Stomach (tissue), 8 donors: ENCODE measurements at regions not wholly inside any gene's neighbourhood (a gene's known extent, or its start where the extent isn't known, plus 50 kb on each side); places are given as distances from the start of the nearest gene placed in this dataset.

Experiments
- DNase-seq, 2 donors: peaks; one replicate each; pipeline versions ENCODE4 v3.0.0 to v3.0.0-alpha.2; 2013 to 2019
- H3K27ac ChIP-seq, 5 donors: fragments of 200-600 bp in 4 of 5; sonication (generic) in 4 of 5; one replicate each; pipeline ENCODE4 v1.5.1; 2013 to 2019; ENCODE audit warnings: mild to moderate bottlenecking in 1 of 5, moderate library complexity in 1 of 5
- H3K27me3 ChIP-seq, 3 donors: fragments of 200-600 bp; sonication (generic); one replicate each; pipeline ENCODE4 v1.5.1; 2017 to 2019; ENCODE audit warnings: mixed run types in 1 of 3
- H3K36me3 ChIP-seq, 4 donors: fragments of 200-600 bp; sonication (generic); 1 replicate in 3 of 4; 2 replicates in 1 of 4; pipeline ENCODE4 v1.5.1; 2016 to 2019
- H3K4me1 ChIP-seq, 4 donors: fragments of 200-600 bp; sonication (generic); one replicate each; pipeline ENCODE4 v1.5.1; 2016 to 2019
- H3K4me3 ChIP-seq, 4 donors: fragments of 200-600 bp; sonication (generic) in 3 of 4; one replicate each; pipeline ENCODE4 v1.5.1; 2016 to 2019; ENCODE audit warnings: mild to moderate bottlenecking in 1 of 4
- H3K9me3 ChIP-seq, 4 donors: fragments of 200-600 bp; sonication (generic); one replicate each; pipeline ENCODE4 v1.5.1; 2016 to 2019
- EP300 ChIP-seq: sonication (generic); formaldehyde crosslinking; IDR thresholded peaks from one replicate; pipeline ENCODE4 v1.6.1; 2017; ENCODE audit warnings: antibody characterized with exemption
- POLR2A ChIP-seq, 4 donors: fragments of 450-650 bp; IDR thresholded peaks; one replicate each; pipeline ENCODE4 v1.6.1; 2016; ENCODE audit warnings: antibody characterized with exemption in 4 of 4, control low read depth in 2 of 4, mild to moderate bottlenecking in 1 of 4, moderate library complexity in 1 of 4
- POLR2AphosphoS5 ChIP-seq, 3 donors: sonication (generic); formaldehyde crosslinking; IDR thresholded peaks; one replicate each; pipeline ENCODE4 v1.6.1; 2016; ENCODE audit warnings: antibody characterized with exemption in 3 of 3
- WGBS, 5 donors: extraction: QIAGEN DNeasy Blood & Tissue Kit in 3 of 5; methylation state at CpG; one replicate each; pipeline versions ENCODE4 v1.1.5 to v1.1.7; 2013 to 2018; 5-methylcytosine and 5-hydroxymethylcytosine counted together
- intact Hi-C: fragments of 100-400 bp; cut with DNase I; formaldehyde crosslinking; loops from one replicate; pipeline ENCODE4 v1.15.1; 2023; ENCODE audit warnings: low total_unique reads
- TF ChIP-seq, protein P1 (sequence below), 7 experiments: fragments of 450-650 bp in 4 of 7; fragments of 200-600 bp in 3 of 7; sonication (generic) in 3 of 7; IDR thresholded peaks; one replicate each; pipeline ENCODE4 v1.5.1; 2016 to 2019; ENCODE audit warnings: antibody characterized with exemption in 7 of 7, control low read depth in 2 of 7, mild to moderate bottlenecking in 1 of 7
- donor health status: healthy with polysubstance abuse.
- donor health status: Bipolar disorder and iron deficiency.
- donor health status: healthy.

DNA sequence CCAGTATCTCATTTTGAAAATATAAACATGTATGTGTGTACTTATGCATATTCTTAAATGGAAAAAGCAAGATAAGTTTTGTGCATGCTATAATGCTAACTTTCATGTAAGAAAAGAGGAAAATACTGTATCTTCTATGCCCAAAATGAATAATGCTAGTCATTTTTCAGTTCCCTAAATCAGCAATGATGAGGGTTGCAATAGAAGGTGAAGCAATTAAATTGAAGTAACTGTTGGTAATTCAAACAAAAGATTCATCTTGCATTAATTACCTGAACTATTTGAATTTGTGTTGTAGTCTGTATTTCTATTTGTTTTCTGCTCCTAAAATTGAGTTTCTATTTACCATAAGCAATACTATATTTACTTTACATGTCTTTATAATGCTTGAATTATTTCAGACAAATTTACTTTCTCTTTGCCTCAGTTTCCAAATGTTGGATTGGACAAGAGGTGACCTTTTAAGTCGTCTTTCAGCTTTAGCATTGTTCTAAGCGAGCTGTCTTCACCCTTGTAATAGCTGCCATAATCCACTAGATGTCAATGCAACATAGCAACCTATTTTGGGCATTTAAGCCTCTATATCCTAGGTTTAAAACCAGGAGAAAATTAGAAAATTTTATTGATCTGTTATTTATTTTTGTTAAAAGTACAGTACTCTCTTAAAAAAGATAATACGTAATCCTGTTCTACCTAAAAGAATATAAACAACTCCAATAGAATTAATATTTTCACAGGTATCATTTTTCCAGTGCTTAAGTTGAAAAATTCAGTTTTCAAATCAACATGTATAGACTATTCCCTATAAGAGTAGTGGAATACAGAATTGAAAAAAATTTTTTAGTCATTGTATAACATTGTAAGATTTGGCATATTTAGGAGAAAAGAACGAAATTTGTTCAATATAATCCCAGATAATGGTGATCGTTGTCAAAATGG lies 52.3 kb upstream of the IFNGR1 start:
- 28 to 35% (median 32%) methylated on average over 5 of the region's 5 CpGs for WGBS, 5 donors
- no peak for TF ChIP-seq EP300
- TF ChIP-seq, protein P1, sequence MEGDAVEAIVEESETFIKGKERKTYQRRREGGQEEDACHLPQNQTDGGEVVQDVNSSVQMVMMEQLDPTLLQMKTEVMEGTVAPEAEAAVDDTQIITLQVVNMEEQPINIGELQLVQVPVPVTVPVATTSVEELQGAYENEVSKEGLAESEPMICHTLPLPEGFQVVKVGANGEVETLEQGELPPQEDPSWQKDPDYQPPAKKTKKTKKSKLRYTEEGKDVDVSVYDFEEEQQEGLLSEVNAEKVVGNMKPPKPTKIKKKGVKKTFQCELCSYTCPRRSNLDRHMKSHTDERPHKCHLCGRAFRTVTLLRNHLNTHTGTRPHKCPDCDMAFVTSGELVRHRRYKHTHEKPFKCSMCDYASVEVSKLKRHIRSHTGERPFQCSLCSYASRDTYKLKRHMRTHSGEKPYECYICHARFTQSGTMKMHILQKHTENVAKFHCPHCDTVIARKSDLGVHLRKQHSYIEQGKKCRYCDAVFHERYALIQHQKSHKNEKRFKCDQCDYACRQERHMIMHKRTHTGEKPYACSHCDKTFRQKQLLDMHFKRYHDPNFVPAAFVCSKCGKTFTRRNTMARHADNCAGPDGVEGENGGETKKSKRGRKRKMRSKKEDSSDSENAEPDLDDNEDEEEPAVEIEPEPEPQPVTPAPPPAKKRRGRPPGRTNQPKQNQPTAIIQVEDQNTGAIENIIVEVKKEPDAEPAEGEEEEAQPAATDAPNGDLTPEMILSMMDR (IDR thresholded peaks at IDR 0.05), result peak in 5 of 7 experiments; percentile 52 to 89 (median 79)

DNA sequence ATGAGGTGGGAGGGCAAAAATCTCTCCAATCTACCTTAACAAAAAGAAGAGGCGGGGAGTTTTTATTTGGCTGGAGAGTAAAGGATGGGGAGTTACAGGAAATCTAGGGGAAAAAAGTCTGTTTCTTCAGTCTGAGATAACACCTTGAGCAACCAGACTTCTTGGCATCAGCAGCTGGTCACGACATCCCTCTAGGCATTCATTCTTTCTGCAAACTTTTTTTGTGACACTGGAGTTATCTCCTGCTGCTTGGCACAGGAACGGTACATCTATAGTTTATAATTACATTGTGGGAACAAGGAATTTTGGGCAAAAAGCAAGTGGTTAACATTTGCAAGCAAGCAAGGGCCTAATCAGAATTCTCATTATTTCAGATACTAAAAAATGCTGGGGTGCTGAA lies 50.6 kb upstream of the IFNGR1 start:
- Histone ChIP-seq H3K4me3 (no peak overlapping the region), H3K36me3 (no peaks in the 10 kb centered on the region), H3K27ac (no peak overlapping the region), H3K4me1 (peaks cover 0 to 20% (median 5%) of the 10 kb centered on the region in 4 donors), H3K9me3 (no peaks in the 10 kb centered on the region), H3K27me3 (no peaks in the 10 kb centered on the region)
- DNase-seq, result no peak
- TF ChIP-seq, protein P1 (IDR thresholded peaks at IDR 0.05), result no peak
- no peak for TF ChIP-seq EP300
- TF ChIP-seq POLR2A (IDR thresholded peaks at IDR 0.05), result no peak
- no peak for TF ChIP-seq POLR2AphosphoS5 (IDR thresholded peaks at IDR 0.05)
- 65 to 76% (median 69%) methylated on average over 3 of the region's 3 CpGs for WGBS, 5 donors
- intact Hi-C loops, result no loop called here

More for the DNA sequence above, 52.3 kb upstream of the IFNGR1 start:
- intact Hi-C loops, result no loop called here
- no peaks in the 10 kb centered on the region for H3K36me3 ChIP-seq
- H3K27me3 ChIP-seq, result no peaks in the 10 kb centered on the region
- H3K9me3 ChIP-seq, result no peaks in the 10 kb centered on the region
- no peak overlapping the region for H3K4me3 ChIP-seq
- no peak overlapping the region for H3K27ac ChIP-seq
- peaks cover 0 to 16% (median 0%) of the 10 kb centered on the region in 4 donors for H3K4me1 ChIP-seq
- peak in 1 of 2 donors; percentile 76 for DNase-seq

DNA sequence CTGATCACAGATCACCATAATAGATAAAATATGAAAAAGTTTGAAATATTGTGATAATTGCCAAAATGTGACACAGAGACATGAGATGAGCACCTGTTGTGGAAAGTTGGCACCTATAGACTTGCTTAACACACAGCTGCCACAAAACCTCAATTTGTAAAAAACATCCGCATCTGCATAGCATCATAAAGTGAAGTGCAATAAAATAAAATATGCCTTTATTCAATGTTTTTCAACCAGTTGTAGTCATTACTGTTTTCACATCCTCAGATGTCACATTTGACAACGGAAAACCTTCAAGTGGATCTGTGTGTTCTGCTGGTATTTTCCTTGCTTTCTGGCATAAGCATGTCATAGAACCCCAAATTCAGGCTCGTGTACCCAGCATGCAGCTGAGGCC lies 50.2 kb upstream of the IFNGR1 start:
- Histone ChIP-seq H3K4me1 (peaks cover 0 to 20% (median 5%) of the 10 kb centered on the region in 4 donors), H3K4me3 (no peak overlapping the region), H3K36me3 (no peaks in the 10 kb centered on the region), H3K9me3 (no peaks in the 10 kb centered on the region), H3K27ac (no peak overlapping the region), H3K27me3 (no peaks in the 10 kb centered on the region)
- no peak for DNase-seq
- TF ChIP-seq, protein P1 (IDR thresholded peaks at IDR 0.05), result no peak
- no peak for TF ChIP-seq POLR2AphosphoS5 (IDR thresholded peaks at IDR 0.05)
- no peak for TF ChIP-seq POLR2A (IDR thresholded peaks at IDR 0.05)
- no peak for TF ChIP-seq EP300
- intact Hi-C loops, result no loop called here
- WGBS, 5 donors, result 75 to 87% (median 80%) methylated on average over 3 of the region's 3 CpGs
